ENCODE measurements at regions not wholly inside any gene's neighbourhood (a gene's known extent, or its start where the extent isn't known, plus 50 kb on each side); places are given as distances from the start of the nearest gene placed in this dataset.
"Not testable (repeated sequence)": the region's sequence is repeated elsewhere in the genome, so short reads cannot be mapped to it uniquely, and the experiment has no call there.

- no peak for TF ChIP-seq CTCF (conservative IDR thresholded peaks at IDR 0.05)
- no peak for TF ChIP-seq ZFX (IDR thresholded peaks at IDR 0.05)
- H3K27ac ChIP-seq: no peak overlapping the region
Observed at GRCh38 chr21:31795992-31796391, 64.1 kb upstream of the SCAF4 start.

GRCh38 chr21:31790420-31790819 lies 58.5 kb upstream of the SCAF4 start:
- peak overlapping the region; percentile 24; the same call in 1 of the 2 replicates for H3K27ac ChIP-seq

GRCh38 chr21:31788581-31788980 lies 56.7 kb upstream of the SCAF4 start:
- H3K27ac ChIP-seq: no peak overlapping the region

DNA sequence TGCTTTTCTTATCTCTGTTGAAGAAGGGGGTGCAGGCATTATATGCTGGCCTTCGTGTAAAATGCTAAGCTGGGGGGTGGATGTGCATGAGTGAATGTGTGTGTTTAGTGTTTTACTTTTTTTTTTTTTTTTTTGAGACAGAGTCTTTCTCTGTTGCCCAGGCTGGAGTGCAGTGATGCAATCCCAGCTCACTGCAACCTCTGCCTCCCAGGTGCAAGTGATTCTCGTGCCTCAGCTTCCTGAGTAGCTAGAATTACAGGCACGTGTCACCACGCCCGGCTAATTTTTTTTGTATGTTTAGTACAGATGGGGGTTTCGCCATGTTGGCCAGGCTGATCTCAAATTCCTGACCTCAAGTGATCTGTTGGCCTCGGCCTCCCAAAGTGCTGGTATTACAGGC lies 55.8 kb upstream of the SCAF4 start:
- H3K27ac ChIP-seq: not testable (repeated sequence)

More at GRCh38 chr21:31788581-31788980, 56.7 kb upstream of the SCAF4 start:
- TF ChIP-seq CTCF (conservative IDR thresholded peaks at IDR 0.05) (no peak), ZFX (IDR thresholded peaks at IDR 0.05) (no peak)

GRCh38 chr21:31786164-31786920 lies 54.4 kb upstream of the SCAF4 start:
- no peak overlapping the region for H3K27ac ChIP-seq

DNA sequence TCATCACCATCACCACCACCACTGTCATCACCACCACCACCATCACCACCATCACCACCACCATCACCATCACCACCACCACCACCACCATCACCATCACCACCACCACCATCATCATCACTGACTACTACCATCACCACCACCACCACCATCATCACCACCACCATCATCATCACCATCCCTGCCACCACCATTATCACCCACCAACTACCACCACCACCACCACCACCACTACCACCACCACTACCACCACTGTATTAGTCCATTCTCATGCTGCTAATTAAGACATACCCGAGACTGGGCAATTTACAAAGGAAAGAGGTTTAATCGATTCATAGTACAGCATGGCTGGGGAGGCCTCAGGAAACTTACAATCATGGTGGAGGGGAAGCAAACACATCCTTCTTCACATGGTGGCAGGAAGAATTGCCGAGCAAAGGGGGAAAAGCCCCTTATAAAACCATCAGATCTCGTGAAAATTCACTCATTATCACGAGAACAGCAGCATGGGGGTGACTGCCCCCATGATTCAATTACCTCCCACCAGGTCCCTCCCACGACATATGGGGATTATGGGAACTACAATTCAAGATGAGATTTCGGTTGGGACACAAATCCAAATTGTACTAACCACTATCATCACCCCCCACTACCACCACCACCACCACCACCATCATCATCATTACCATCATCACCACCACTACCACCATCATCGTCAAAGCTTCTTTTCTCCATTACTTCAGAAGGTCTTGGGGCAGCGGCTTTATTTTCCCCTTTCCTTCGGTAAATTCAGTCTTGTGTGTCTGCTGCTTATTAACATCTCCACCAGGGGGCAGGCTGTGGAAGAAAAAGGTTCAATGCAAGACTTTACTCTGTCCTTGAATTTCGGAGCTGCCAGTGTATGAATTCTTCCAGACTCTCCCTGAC lies 53.6 kb upstream of the SCAF4 start:
- not testable (repeated sequence) for H3K27ac ChIP-seq
- peak; percentile 84 for TF ChIP-seq CTCF (conservative IDR thresholded peaks at IDR 0.05)

More at GRCh38 chr21:31786164-31786920, 54.4 kb upstream of the SCAF4 start:
- peak; percentile 64 for TF ChIP-seq CTCF (conservative IDR thresholded peaks at IDR 0.05)
- TF ChIP-seq ZFX (IDR thresholded peaks at IDR 0.05): no peak

- no peak for TF ChIP-seq ZFX (IDR thresholded peaks at IDR 0.05)
- TF ChIP-seq CTCF (conservative IDR thresholded peaks at IDR 0.05): no peak
- no peak overlapping the region for H3K27ac ChIP-seq
Observed at GRCh38 chr21:31781737-31782136, 49.8 kb upstream of the SCAF4 start.
